HG02588 (cell line): ENCODE measurements at regions not wholly inside any gene's neighbourhood (a gene's known extent, or its start where the extent isn't known, plus 50 kb on each side); places are given as distances from the start of the nearest gene placed in this dataset.
"Not testable (repeated sequence)": the region's sequence is repeated elsewhere in the genome, so short reads cannot be mapped to it uniquely, and the experiment has no call there.

Experiments used
- ATAC-seq: cut with Tn5 transposase; IDR thresholded peaks from one replicate; pipeline ENCODE4 v1.9.1; 2021; ENCODE audit warnings: mild to moderate bottlenecking, moderate library complexity; ENCODE audit not compliant: unreplicated experiment

- no peak for ATAC-seq
These were observed 54.7 kb upstream of the PGM2 start for GRCh38 chr4:37771771-37772170.

DNA sequence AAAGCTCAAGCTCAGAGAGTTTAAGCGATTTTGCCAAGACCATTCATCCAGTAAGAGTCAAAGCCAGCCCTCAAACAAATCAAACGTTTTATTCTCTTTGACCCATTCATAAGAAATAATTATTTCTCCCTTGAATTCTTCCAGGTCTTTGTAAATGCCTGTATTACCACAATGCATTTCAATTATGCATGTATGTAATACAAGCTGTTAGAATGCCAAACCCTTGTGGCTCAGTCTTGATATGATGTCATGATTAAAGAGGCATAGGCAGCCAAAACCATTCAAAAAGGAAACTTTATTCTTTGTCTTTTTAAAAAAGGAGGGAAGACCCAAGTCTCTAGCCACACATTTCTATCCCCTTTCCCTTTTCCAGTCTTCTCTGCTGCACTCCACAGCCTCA, 56.5 kb upstream of the PGM2 start:
- ATAC-seq, result no peak

DNA sequence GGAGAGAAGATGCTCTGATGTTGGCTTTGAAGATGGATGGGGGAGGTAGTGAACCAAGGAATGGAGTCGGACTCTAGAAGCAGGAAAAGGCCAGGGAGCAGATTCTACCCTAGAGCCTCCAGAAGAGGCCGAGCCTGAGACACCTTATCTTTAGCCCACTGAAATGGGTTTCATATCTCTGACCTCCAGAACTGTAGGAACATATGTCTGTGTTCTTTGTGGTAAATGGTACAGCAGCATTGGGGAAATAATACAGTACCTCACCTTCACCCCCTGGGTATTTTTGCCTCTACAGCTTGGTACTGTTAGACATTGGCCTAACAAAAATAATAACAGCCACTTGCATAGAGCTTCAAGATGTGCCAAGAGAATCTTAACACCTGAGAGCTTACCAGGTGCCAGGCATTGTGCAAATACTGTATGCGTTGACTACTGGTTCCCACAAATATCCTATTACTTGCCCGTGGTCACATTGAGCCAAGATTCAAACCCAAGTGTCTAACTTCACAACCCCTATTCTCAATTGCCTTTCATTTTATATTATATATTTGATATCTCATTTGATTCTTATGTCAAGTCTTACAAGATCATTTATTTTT, 57.0 kb upstream of the PGM2 start:
- no peak for ATAC-seq

DNA sequence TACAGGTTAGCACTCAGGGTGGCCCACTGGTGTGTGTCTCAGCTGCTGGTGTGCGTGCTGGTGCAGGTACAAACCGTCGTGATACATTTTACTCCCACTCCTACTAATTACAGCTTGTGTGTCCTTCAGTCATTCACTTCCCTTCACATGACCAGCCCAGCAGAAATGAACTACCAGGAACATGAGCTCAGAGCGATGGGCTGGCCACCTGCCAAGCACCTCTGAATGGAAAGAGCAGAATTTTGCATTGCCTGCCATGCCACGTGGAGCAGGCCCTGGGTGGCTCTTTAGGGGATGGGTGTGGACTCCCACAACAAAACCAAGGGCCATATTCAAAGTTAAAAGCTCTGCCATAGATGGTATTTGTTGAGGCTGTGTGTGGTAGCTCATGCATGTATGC, 58.9 kb upstream of the PGM2 start:
- ATAC-seq, result no peak

- ATAC-seq, result no peak
These were observed 59.5 kb upstream of the PGM2 start for GRCh38 chr4:37767019-37767418.

GRCh38 chr4:37765741-37766140, 60.7 kb upstream of the PGM2 start:
- peak; percentile 64 for ATAC-seq

DNA sequence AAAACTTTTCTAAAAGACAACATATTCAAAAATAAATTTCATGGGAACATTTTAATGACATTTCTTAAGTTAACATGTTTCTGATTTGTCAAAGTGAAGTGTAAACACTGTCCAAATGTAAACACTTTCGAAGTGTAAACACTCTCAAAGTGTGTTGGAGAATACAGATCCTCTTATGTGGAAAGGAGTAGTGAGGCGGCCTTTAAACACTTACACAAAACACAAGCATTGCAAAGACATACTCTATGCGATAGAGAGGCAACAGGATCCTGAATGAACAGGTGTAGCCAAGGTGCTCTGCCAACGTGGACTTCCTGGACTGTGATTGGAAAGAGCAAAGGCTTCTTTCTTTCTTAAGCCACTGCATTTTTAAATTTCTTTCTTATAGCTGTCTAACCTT, 62.7 kb upstream of the PGM2 start:
- ATAC-seq, result no peak

- no peak for ATAC-seq
These were observed 63.5 kb upstream of the PGM2 start for GRCh38 chr4:37762991-37763368.

GRCh38 chr4:37762294-37762990, 64.0 kb upstream of the PGM2 start:
- ATAC-seq, result no peak

DNA sequence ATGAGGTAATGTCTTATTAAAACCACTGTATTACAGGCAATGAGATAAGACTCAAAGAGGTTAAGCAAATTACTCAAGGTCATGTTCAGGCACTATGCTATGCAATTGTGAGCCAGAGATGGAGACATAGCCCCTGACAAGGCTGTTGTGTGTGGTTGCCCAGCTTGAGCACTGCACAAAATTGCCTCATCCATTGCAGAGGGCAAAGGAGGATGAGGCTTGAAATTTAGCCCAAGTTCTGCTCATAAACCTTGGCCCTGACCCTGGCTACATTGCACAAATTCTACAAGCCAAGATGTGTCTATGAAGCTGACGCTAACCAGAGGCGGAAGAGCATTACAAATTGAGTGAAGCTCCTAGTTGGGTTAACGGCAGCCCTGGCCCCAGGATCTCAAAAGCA, 65.6 kb upstream of the PGM2 start:
- ATAC-seq, result no peak

DNA sequence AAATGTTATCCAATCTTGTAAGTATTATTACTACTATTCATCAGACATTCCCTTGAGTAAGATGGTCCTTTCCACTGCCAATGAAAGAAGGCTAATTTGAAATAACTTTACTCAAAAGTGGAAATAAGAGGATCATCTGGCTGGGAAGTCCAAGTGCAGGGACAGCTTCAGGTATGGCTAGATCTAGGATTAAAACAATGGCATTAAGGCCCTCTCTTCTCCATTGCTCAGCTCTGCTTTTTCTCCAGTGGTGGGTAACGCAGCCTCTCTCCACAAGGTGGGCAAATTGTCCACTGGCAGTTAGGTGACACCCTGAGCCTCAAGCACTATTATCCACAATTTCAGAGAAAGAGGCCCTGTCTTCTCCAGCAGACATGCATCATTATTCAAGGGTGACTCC, 66.7 kb upstream of the PGM2 start:
- ATAC-seq, result no peak

DNA sequence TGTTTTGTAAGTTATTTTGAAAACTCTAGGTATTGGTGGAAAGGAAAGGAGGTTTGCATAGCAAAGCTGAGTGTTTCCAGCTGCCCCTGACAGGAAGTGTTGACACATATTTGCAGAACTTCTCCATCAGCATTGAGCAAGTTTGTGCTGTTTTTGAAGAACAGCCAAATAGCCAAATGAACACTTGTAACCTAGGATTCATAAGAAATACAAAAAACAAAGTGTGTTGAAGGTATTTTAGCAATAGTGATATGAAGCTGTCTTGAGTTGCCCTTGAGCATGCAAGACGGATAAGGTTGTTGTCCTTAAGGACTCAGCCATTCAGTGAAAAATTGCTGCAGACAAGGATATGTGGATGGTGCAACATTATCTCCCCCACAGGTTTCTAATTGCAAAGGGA, 68.3 kb upstream of the PGM2 start:
- ATAC-seq, result no peak

DNA sequence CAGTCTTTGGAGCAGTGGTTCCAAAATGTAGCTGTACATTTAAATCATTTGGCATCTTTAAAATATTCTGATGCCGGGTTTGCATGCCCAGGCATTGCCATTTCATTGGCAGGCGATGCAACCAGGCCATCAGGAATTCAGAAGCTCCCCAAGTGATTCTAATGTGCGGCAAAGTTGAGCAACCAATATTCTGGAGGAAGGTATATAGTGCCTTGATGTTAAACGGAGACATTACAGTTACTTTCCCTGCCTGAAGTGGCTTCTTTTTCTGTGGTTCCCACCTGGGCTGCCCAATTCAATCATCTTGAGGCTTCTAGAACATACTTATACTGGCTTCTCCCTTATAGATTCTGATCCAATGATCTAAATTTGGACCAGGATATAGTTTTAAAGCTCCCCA, 68.7 kb upstream of the PGM2 start:
- ATAC-seq, result no peak

DNA sequence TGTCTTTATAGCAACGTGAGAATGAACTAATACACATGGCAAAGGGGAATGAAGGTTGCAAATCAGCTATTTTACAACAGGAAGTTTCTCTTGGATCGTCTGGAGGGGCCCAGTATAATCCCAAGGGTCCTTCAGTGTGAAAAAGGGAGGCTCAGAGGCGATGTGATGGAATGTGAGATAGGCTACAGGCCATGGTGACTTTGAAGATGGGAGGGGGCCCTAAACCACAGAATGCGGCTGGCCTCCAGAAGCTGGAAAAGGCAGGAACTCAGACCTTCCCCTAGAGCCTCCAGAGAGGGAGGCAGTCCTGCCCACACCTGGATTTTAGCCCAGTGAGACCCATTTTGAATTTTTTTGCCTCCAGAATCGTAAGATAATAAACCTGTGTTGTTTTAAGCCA, 69.4 kb upstream of the PGM2 start:
- ATAC-seq, result no peak

DNA sequence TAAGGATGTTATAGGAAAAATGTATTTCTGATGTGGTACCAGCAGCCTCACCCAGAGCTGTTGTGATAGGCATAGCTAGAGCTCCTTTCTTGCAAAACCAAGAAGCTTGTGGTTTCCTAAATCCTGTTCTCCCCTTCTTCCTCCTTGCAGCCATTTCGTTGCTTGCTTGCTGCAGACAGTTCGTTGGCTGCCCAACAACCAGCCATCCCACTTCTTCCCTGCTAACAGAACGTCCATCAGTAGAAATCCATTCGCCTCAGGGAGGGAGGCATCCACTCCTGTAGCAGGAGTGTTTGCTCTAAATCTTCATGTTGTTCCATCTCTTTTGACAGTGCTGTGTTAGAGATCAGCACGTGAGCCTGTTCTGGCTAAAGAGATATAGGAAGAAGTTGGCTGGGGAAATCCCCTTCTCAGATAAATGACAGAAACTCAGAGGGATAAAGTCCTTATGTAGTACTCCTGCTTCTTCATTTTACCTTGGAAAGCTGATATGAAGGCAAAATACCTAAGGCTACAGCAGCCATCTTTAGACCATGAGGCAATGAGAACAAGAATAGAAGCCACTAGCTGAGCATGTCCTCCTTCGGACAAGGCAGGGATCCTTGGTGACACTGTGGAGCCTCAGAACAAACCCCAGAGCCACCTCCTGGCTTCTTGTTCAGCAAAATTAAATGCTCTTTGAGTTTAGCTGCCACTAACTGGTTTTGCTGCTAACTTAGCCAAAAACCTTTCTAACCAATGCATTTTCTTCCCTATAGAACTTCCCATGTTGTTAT, 68.4 kb upstream of the RELL1 start:
- ATAC-seq, result no peak

- ATAC-seq, result no peak
These were observed 63.3 kb upstream of the RELL1 start for GRCh38 chr4:37749398-37749988.

- ATAC-seq, result no peak
These were observed 62.3 kb upstream of the RELL1 start for GRCh38 chr4:37748485-37748884.

GRCh38 chr4:37747772-37748330, 61.7 kb upstream of the RELL1 start:
- no peak for ATAC-seq

DNA sequence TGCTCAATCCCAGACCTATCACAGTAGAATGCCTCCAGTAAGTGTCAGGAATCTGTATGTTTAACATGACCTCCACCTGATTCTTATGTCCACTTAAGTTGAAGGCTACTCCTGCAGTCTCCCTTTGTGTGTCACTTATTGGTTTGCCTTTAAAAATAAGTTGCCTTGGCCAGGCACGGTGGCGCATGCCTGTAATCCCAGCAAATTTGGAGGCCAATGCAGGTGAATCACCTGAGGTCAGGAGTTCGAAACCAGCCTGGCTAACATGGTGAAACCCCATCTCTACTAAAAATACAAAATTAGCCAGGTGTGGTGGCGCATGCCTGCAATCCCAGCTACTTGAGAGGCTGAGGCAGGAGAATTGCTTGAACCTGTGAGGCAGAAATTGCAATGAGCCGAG, 60.7 kb upstream of the RELL1 start:
- not testable (repeated sequence) for ATAC-seq

DNA sequence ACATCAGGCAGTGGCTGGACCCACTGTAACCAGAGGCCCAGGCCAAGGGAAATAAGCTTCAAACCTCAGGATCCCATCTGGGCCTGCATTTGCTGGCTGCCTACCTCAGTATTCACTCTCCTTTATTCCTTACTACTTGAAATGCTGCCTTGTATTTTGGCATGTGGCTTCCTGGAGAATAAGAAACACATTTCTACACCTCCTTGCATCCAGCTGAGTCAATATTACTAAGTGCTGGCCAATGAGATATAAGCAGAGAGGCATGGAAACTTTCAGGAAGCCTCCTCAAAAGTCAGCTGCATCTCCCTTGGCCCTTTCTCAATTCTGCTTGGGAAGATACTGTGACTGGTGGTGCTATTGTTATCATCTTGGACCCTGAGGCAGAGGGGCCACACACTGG, 59.8 kb upstream of the RELL1 start:
- no peak for ATAC-seq

GRCh38 chr4:37742149-37742548, 56.0 kb upstream of the RELL1 start:
- ATAC-seq, result no peak

DNA sequence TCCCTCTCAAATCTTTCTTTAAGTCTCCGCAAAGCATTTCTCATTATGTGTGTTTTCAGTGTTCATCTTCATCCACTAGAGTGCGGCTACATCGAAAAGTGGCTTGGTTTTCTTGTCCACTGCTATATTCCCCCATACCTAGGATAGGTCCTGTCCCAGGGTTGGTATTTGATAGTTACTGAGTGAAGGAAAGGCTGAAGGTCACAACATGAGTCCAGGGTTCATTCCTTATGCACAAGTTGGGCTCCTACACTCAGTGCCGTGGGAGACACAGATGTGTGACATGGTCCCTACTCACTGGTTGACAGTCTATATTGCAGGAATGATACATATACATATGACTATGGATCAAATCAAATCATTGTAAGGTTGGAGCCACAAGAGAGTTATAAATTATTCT, 55.4 kb upstream of the RELL1 start:
- no peak for ATAC-seq
